GM21576 (cell line): ENCODE measurements at regions not wholly inside any gene's neighbourhood (a gene's known extent, or its start where the extent isn't known, plus 50 kb on each side); places are given as distances from the start of the nearest gene placed in this dataset.
"Not testable (repeated sequence)": the region's sequence is repeated elsewhere in the genome, so short reads cannot be mapped to it uniquely, and the experiment has no call there.

Source experiments
- ATAC-seq: cut with Tn5 transposase; IDR thresholded peaks from one replicate; pipeline ENCODE4 v1.9.1; 2021; ENCODE audit warnings: mild to moderate bottlenecking, moderate library complexity; ENCODE audit not compliant: unreplicated experiment

- ATAC-seq: not testable (repeated sequence)
These were observed 64.0 kb upstream of the PLEKHM1 start for GRCh38 chr17:45554479-45554878.

GRCh38 chr17:45558821-45559220, 68.3 kb upstream of the PLEKHM1 start:
- not testable (repeated sequence) for ATAC-seq

- ATAC-seq: not testable (repeated sequence)
These were observed 72.3 kb upstream of the PLEKHM1 start for GRCh38 chr17:45562868-45563267.

- ATAC-seq: not testable (repeated sequence)
These were observed 72.8 kb upstream of the PLEKHM1 start for GRCh38 chr17:45563283-45563682.

- ATAC-seq: not testable (repeated sequence)
These were observed 77.8 kb upstream of the PLEKHM1 start for GRCh38 chr17:45568275-45568674.

- ATAC-seq: not testable (repeated sequence)
These were observed 82.8 kb upstream of the PLEKHM1 start for GRCh38 chr17:45573326-45573725.

- ATAC-seq: no peak
These were observed 83.6 kb upstream of the PLEKHM1 start for GRCh38 chr17:45573924-45574770.

- no peak for ATAC-seq
These were observed 84.8 kb upstream of the PLEKHM1 start for GRCh38 chr17:45575126-45575885.

- ATAC-seq: not testable (repeated sequence)
These were observed 86.2 kb upstream of the PLEKHM1 start for GRCh38 chr17:45576527-45577307.

GRCh38 chr17:45577571-45578279, 87.2 kb upstream of the PLEKHM1 start:
- ATAC-seq: no peak

- ATAC-seq: no peak
These were observed 88.3 kb upstream of the PLEKHM1 start for GRCh38 chr17:45578516-45579455.

- no peak for ATAC-seq
These were observed 89.3 kb upstream of the PLEKHM1 start for GRCh38 chr17:45579529-45580495.

- no peak for ATAC-seq
These were observed 90.4 kb upstream of the PLEKHM1 start for GRCh38 chr17:45580924-45581323.

- ATAC-seq: no peak
These were observed 91.3 kb upstream of the PLEKHM1 start for GRCh38 chr17:45581860-45582259.

GRCh38 chr17:45584092-45585036, 93.8 kb upstream of the PLEKHM1 start:
- ATAC-seq: peak; percentile 55

GRCh38 chr17:45585037-45585733, 94.7 kb upstream of the PLEKHM1 start:
- peak; percentile 51 for ATAC-seq
